ENCODE measurements at regions not wholly inside any gene's neighbourhood (a gene's known extent, or its start where the extent isn't known, plus 50 kb on each side); places are given as distances from the start of the nearest gene placed in this dataset.

- TF ChIP-seq FOSL1 (CRISPR knock-in tag; IDR thresholded peaks at IDR 0.05; ENCODE audit: borderline replicate concordance) (no peak), NCOR1 (IDR thresholded peaks at IDR 0.05; ENCODE audit: borderline replicate concordance, low read length) (no peak), HES4 (CRISPR knock-in tag; IDR thresholded peaks at IDR 0.05; ENCODE audit: borderline replicate concordance) (no peak), YY1 (IDR thresholded peaks at IDR 0.05; ENCODE audit: insufficient read depth, insufficient replicate concordance, low read depth, low read length) (no peak), ZFP37 (CRISPR knock-in tag; IDR thresholded peaks at IDR 0.05; ENCODE audit: borderline replicate concordance) (no peak), AHR (CRISPR knock-in tag; IDR thresholded peaks at IDR 0.05) (no peak), ZNF354B (CRISPR knock-in tag; IDR thresholded peaks at IDR 0.05) (no peak), ZNF276 (CRISPR knock-in tag; IDR thresholded peaks at IDR 0.05; ENCODE audit: low read depth) (no peak), ZFP36L2 (CRISPR knock-in tag; IDR thresholded peaks at IDR 0.05) (no peak)
- ChIA-PET CTCF (ENCODE audit: low intra/inter-chr PET ratio, low total read pairs) (no interaction called here), POLR2A (no interaction called here)
- BruUV-seq (replicated peaks), result no TSS peak
- Histone ChIP-seq H3K27me3 (ENCODE audit: control insufficient read depth in 1 of 2, insufficient read depth in 2 of 2, low read length in 2 of 2) (no peaks in the 10 kb centered on the region), H3K79me2 (ENCODE audit: insufficient read depth, low read length) (no peaks in the 10 kb centered on the region), H3K27ac (ENCODE audit: extremely low read length, insufficient read depth, low read length) (no peak overlapping the region), H3K4me1 (ENCODE audit: insufficient read depth, low read length) (no peaks in the 10 kb centered on the region), H3K4me2 (ENCODE audit: low read depth, low read length) (no peak overlapping the region), H3K36me3 (replicated peaks in 1 of 2; ENCODE audit: control insufficient read depth in 1 of 2, insufficient read depth in 2 of 2, low read length in 2 of 2) (no peaks in the 10 kb centered on the region), H2AFZ (ENCODE audit: low read length) (no peak overlapping the region), H4K20me1 (ENCODE audit: insufficient read depth, low read length) (no peaks in the 10 kb centered on the region), H3K9ac (ENCODE audit: insufficient read depth, low read depth, low read length) (no peak overlapping the region), H3K4me3 (replicated peaks in 1 of 3; ENCODE audit: insufficient read depth in 1 of 3, low read depth in 2 of 3, low read length in 3 of 3) (no peak overlapping the region), H3K9me3 (ENCODE audit: low read length) (no peaks in the 10 kb centered on the region)
- no peak for FAIRE-seq
- WGBS (ENCODE audit: low lambda C conversion rate), result 0% methylated on average over 1 of the region's 1 CpG
- in situ Hi-C loops (cut with HindIII; ENCODE audit: extremely low pct_ligation_motif_present, low pct_unique_long_range_greater_than_20kb), result no loop called here
- ATAC-seq, result no peak
- DNase-seq (ENCODE audit: low spot score), result no peak
- intact Hi-C loops (cut with micrococcal nuclease; ENCODE audit: unreplicated experiment), result no loop called here
These were observed 240.7 kb upstream of the IPO5 start for GRCh38 chr13:97712770-97713169.

- in situ Hi-C loops (cut with HindIII; ENCODE audit: extremely low pct_ligation_motif_present, low pct_unique_long_range_greater_than_20kb) (no loop called here), intact Hi-C loops (cut with micrococcal nuclease; ENCODE audit: unreplicated experiment) (no loop called here)
- FAIRE-seq (no peak), DNase-seq (ENCODE audit: low spot score) (no peak), ATAC-seq (no peak)
- BruUV-seq (replicated peaks), result no TSS peak
- H2AFZ ChIP-seq (ENCODE audit: low read length), result no peak overlapping the region
- no peak overlapping the region for H3K4me3 ChIP-seq (replicated peaks in 1 of 3; ENCODE audit: insufficient read depth in 1 of 3, low read depth in 2 of 3, low read length in 3 of 3)
- H3K4me2 ChIP-seq (ENCODE audit: low read depth, low read length), result no peak overlapping the region
- H3K27me3 ChIP-seq (ENCODE audit: control insufficient read depth in 1 of 2, insufficient read depth in 2 of 2, low read length in 2 of 2), result no peaks in the 10 kb centered on the region
- no peaks in the 10 kb centered on the region for H3K79me2 ChIP-seq (ENCODE audit: insufficient read depth, low read length)
- no peaks in the 10 kb centered on the region for H3K36me3 ChIP-seq (replicated peaks in 1 of 2; ENCODE audit: control insufficient read depth in 1 of 2, insufficient read depth in 2 of 2, low read length in 2 of 2)
- H3K9ac ChIP-seq (ENCODE audit: insufficient read depth, low read depth, low read length), result no peak overlapping the region
- no peaks in the 10 kb centered on the region for H3K9me3 ChIP-seq (ENCODE audit: low read length)
- no peak overlapping the region for H3K27ac ChIP-seq (ENCODE audit: extremely low read length, insufficient read depth, low read length)
- H4K20me1 ChIP-seq (ENCODE audit: insufficient read depth, low read length), result no peaks in the 10 kb centered on the region
- CTCF ChIA-PET (ENCODE audit: low intra/inter-chr PET ratio, low total read pairs), result no interaction called here
- POLR2A ChIA-PET, result no interaction called here
- H3K4me1 ChIP-seq (ENCODE audit: insufficient read depth, low read length), result no peaks in the 10 kb centered on the region
- TF ChIP-seq PTBP1 (IDR thresholded peaks at IDR 0.05; ENCODE audit: low read depth, low read length, poor library complexity, severe bottlenecking), result no peak
- TF ChIP-seq SALL1 (CRISPR knock-in tag; IDR thresholded peaks at IDR 0.05), result no peak
- TF ChIP-seq DBP (CRISPR knock-in tag; IDR thresholded peaks at IDR 0.05; ENCODE audit: not compliant biosample characterization), result no peak
- no peak for TF ChIP-seq HOXA9 (CRISPR knock-in tag; IDR thresholded peaks at IDR 0.05; ENCODE audit: borderline replicate concordance)
- no peak for TF ChIP-seq ZNF841 (CRISPR knock-in tag; IDR thresholded peaks at IDR 0.05; ENCODE audit: borderline replicate concordance)
- no peak for TF ChIP-seq KLF6 (CRISPR knock-in tag; IDR thresholded peaks at IDR 0.05)
These were observed 237.7 kb upstream of the IPO5 start for GRCh38 chr13:97715763-97716162.
